Panc1 (cell line): ENCODE measurements at regions not wholly inside any gene's neighbourhood (a gene's known extent, or its start where the extent isn't known, plus 50 kb on each side); places are given as distances from the start of the nearest gene placed in this dataset.

Source experiments
- ATAC-seq: fragments of 200-7000 bp; cut with Tn5 transposase; 2 replicates; pipeline ENCODE4 v1.9.1; 2020; ENCODE audit warnings: mild to moderate bottlenecking, moderate library complexity
- BruUV-seq: library from RNA; stranded (reverse); fragments of 400-500 nt; replicated peaks from 2 replicates; lab custom pipeline; 2021; lab: Mats Ljungman, UMichigan
- CTCF ChIA-PET: fragments of 300-600 bp; sonication (Branson Sonifier 250); formaldehyde crosslinking; loops from one replicate; lab custom pipeline; 2022; ENCODE audit warnings: antibody characterized with exemption; lab: Charles Lee
- POLR2A ChIA-PET: fragments of 300-600 bp; sonication (Branson Sonifier 250); formaldehyde crosslinking; loops from one replicate; lab custom pipeline; 2022; ENCODE audit warnings: antibody characterized with exemption; lab: Charles Lee
- DNase-seq: peaks from one replicate; pipeline ENCODE4 v3.0.0-alpha.2; 2010; ENCODE audit warnings: low read depth, low spot score
- H3K27ac ChIP-seq: 2 replicates; pipeline ENCODE4 v1.5.1; 2011; ENCODE audit warnings: mild to moderate bottlenecking, low read length, inconsistent platforms
- H3K27me3 ChIP-seq: fragments of 200-500 bp; sonication (Bioruptor generic); 2 replicates; pipeline ENCODE4 v1.6.0; 2014; ENCODE audit warnings: low read length, inconsistent platforms; ENCODE audit not compliant: control insufficient read depth, insufficient read depth
- H3K36me3 ChIP-seq: fragments of 200-500 bp; sonication (Bioruptor generic); 2 replicates; pipeline ENCODE4 v1.5.1; 2014; ENCODE audit warnings: inconsistent platforms, mild to moderate bottlenecking, low read length, moderate library complexity; ENCODE audit not compliant: control insufficient read depth, insufficient read depth
- H3K4me1 ChIP-seq: 2 replicates; pipeline ENCODE4 v1.5.1; 2011; ENCODE audit warnings: inconsistent platforms, mild to moderate bottlenecking, low read length, moderate library complexity; ENCODE audit not compliant: control insufficient read depth, insufficient read depth
- H3K4me3 ChIP-seq, 2 experiments: 2 replicates each; pipeline ENCODE4 v1.5.1; 2011 to 2012; ENCODE audit warnings: low read depth in 2 of 2, low read length in 2 of 2, mild to moderate bottlenecking in 2 of 2, inconsistent platforms in 1 of 2, moderate library complexity in 1 of 2
- H3K9me3 ChIP-seq: fragments of 200-500 bp; sonication (Bioruptor generic); 2 replicates; pipeline ENCODE4 v1.5.1; 2014; ENCODE audit warnings: low read depth, mild to moderate bottlenecking, inconsistent platforms, low read length, moderate library complexity; ENCODE audit not compliant: control insufficient read depth, insufficient read depth
- POLR2AphosphoS5 ChIP-seq: IDR thresholded peaks from 2 replicates; pipeline ENCODE4 v1.6.1; 2012; ENCODE audit warnings: mild to moderate bottlenecking, low read depth, low read length, moderate library complexity
- SIN3A ChIP-seq: IDR thresholded peaks from 2 replicates; pipeline ENCODE4 v1.6.1; 2012; ENCODE audit warnings: low read depth, mild to moderate bottlenecking, low read length, moderate library complexity, borderline replicate concordance; ENCODE audit not compliant: insufficient read depth
- TCF7L2 ChIP-seq: IDR thresholded peaks from 2 replicates; pipeline ENCODE4 v1.6.1; 2011; ENCODE audit warnings: mild to moderate bottlenecking, low read depth, low read length, inconsistent platforms
- in situ Hi-C: cut with HindIII; loops from 2 replicates; pipeline ENCODE4 v1.10.0; 2016; ENCODE audit warnings: low sequenced_read_pairs, low pct_unique_long_range_greater_than_20kb
- intact Hi-C: fragments of 100-400 bp; cut with micrococcal nuclease; formaldehyde crosslinking; loops from one replicate; pipeline ENCODE4 v1.10.0; 2022; ENCODE audit not compliant: unreplicated experiment
- TF ChIP-seq, protein P1 (sequence below), 2 experiments: IDR thresholded peaks; 2 replicates each; pipeline ENCODE4 v1.6.1; 2011 to 2012; ENCODE audit warnings: low read depth in 2 of 2, control low read depth in 1 of 2, low read length in 1 of 2, mild to moderate bottlenecking in 1 of 2, moderate library complexity in 1 of 2; ENCODE audit not compliant: insufficient read depth in 1 of 2
- TF ChIP-seq, protein P2 (sequence below): fragments of 450-650 bp; IDR thresholded peaks from 2 replicates; pipeline ENCODE4 v1.5.1; 2017; ENCODE audit warnings: mild to moderate bottlenecking

DNA sequence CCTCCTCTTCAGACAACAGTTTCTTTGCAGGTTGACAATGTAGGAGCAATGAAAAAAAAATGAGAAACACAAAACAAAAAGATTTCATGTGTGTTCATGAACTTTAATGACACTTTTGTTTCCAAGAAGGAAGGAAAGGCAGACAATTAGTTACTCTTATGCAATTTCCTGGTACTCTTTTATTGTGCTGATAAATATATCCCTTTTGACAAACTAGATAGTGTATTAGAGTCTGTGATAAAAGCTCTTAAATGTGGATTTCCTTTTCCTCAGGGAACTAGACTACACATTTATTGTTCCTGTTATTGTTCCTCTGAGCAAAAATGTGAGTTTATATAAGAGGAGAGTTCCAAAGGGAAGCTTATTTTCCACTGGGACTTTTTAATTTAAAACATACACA, 188.7 kb upstream of the NRXN1 start:
- Histone ChIP-seq H3K27ac (no peak overlapping the region), H3K36me3 (no peaks in the 10 kb centered on the region), H3K4me3 (no peak overlapping the region), H3K9me3 (no peaks in the 10 kb centered on the region), H3K27me3 (no peaks in the 10 kb centered on the region), H3K4me1 (no peaks in the 10 kb centered on the region)
- no TSS peak for BruUV-seq
- in situ Hi-C loops: no loop called here
- CTCF ChIA-PET: no interaction called here
- TF ChIP-seq, protein P1, sequence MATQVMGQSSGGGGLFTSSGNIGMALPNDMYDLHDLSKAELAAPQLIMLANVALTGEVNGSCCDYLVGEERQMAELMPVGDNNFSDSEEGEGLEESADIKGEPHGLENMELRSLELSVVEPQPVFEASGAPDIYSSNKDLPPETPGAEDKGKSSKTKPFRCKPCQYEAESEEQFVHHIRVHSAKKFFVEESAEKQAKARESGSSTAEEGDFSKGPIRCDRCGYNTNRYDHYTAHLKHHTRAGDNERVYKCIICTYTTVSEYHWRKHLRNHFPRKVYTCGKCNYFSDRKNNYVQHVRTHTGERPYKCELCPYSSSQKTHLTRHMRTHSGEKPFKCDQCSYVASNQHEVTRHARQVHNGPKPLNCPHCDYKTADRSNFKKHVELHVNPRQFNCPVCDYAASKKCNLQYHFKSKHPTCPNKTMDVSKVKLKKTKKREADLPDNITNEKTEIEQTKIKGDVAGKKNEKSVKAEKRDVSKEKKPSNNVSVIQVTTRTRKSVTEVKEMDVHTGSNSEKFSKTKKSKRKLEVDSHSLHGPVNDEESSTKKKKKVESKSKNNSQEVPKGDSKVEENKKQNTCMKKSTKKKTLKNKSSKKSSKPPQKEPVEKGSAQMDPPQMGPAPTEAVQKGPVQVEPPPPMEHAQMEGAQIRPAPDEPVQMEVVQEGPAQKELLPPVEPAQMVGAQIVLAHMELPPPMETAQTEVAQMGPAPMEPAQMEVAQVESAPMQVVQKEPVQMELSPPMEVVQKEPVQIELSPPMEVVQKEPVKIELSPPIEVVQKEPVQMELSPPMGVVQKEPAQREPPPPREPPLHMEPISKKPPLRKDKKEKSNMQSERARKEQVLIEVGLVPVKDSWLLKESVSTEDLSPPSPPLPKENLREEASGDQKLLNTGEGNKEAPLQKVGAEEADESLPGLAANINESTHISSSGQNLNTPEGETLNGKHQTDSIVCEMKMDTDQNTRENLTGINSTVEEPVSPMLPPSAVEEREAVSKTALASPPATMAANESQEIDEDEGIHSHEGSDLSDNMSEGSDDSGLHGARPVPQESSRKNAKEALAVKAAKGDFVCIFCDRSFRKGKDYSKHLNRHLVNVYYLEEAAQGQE (IDR thresholded peaks at IDR 0.05; ENCODE audit: insufficient read depth in 1 of 2, low read depth in 2 of 2, low read length in 1 of 2): no peak
- TF ChIP-seq, protein P2, sequence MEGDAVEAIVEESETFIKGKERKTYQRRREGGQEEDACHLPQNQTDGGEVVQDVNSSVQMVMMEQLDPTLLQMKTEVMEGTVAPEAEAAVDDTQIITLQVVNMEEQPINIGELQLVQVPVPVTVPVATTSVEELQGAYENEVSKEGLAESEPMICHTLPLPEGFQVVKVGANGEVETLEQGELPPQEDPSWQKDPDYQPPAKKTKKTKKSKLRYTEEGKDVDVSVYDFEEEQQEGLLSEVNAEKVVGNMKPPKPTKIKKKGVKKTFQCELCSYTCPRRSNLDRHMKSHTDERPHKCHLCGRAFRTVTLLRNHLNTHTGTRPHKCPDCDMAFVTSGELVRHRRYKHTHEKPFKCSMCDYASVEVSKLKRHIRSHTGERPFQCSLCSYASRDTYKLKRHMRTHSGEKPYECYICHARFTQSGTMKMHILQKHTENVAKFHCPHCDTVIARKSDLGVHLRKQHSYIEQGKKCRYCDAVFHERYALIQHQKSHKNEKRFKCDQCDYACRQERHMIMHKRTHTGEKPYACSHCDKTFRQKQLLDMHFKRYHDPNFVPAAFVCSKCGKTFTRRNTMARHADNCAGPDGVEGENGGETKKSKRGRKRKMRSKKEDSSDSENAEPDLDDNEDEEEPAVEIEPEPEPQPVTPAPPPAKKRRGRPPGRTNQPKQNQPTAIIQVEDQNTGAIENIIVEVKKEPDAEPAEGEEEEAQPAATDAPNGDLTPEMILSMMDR: no peak
- TF ChIP-seq POLR2AphosphoS5 (no peak), TCF7L2 (no peak), SIN3A (no peak)
- POLR2A ChIA-PET: no interaction called here
- DNase-seq: no peak
- intact Hi-C loops: no loop called here
- ATAC-seq: no peak

DNA sequence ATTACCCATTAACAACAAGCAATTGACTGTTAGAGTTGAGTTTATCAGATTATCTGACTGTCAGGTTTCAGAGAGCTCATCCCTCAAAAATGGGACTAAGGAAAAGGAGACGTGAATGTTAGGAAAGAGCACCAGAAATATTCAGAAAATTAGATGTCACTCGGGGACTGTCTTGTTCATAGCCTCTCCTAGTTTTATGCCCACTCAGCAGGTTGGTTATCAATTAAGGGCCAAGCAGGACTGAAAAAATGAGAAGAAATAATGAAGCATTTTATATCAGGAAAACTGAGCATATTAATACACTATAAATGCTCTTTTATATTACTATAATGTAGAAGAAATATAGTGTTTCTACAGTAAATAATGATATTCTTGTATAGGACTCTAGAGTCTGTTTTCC, 188.1 kb upstream of the NRXN1 start:
- CTCF ChIA-PET: no interaction called here

More for the DNA sequence above, 188.1 kb upstream of the NRXN1 start:
- Histone ChIP-seq H3K36me3 (no peaks in the 10 kb centered on the region), H3K9me3 (no peaks in the 10 kb centered on the region), H3K4me1 (no peaks in the 10 kb centered on the region), H3K27me3 (no peaks in the 10 kb centered on the region), H3K27ac (no peak overlapping the region), H3K4me3 (no peak overlapping the region)
- BruUV-seq: no TSS peak
- in situ Hi-C loops (no loop called here), intact Hi-C loops (no loop called here)
- TF ChIP-seq SIN3A (no peak), TCF7L2 (no peak), POLR2AphosphoS5 (no peak)
- TF ChIP-seq, protein P1 (IDR thresholded peaks at IDR 0.05; ENCODE audit: insufficient read depth in 1 of 2, low read depth in 2 of 2, low read length in 1 of 2): no peak
- TF ChIP-seq, protein P2: no peak
- POLR2A ChIA-PET: no interaction called here
- DNase-seq (no peak), ATAC-seq (no peak)
